ENCODE measurements at regions not wholly inside any gene's neighbourhood (a gene's known extent, or its start where the extent isn't known, plus 50 kb on each side); places are given as distances from the start of the nearest gene placed in this dataset.
"Not testable (repeated sequence)": the region's sequence is repeated elsewhere in the genome, so short reads cannot be mapped to it uniquely, and the experiment has no call there.

GRCh38 chr14:82011460-82011859 lies 477.8 kb upstream of the SEL1L start:
- Histone ChIP-seq H3K27me3 (ENCODE audit: control insufficient read depth, insufficient read depth, low read length) (no peaks in the 10 kb centered on the region), H3K36me3 (ENCODE audit: control insufficient read depth, insufficient read depth, low read length) (no peaks in the 10 kb centered on the region), H3K4me3 (ENCODE audit: low read depth, low read length) (no peak overlapping the region)
- TF ChIP-seq CTCF (IDR thresholded peaks at IDR 0.05; ENCODE audit: insufficient read depth, low read length, severe bottlenecking) = no peak
- FAIRE-seq (no peak), DNase-seq (ENCODE audit: low read depth) (no peak)

- no peak for DNase-seq (ENCODE audit: low read depth)
- no peak overlapping the region for H3K4me3 ChIP-seq (ENCODE audit: low read depth, low read length)
- H3K27me3 ChIP-seq (ENCODE audit: control insufficient read depth, insufficient read depth, low read length) = no peaks in the 10 kb centered on the region
- no peaks in the 10 kb centered on the region for H3K36me3 ChIP-seq (ENCODE audit: control insufficient read depth, insufficient read depth, low read length)
- TF ChIP-seq CTCF (IDR thresholded peaks at IDR 0.05; ENCODE audit: insufficient read depth, low read length, severe bottlenecking) = no peak
- FAIRE-seq = no peak
Observed at GRCh38 chr14:82029038-82029437, 495.4 kb upstream of the SEL1L start.

- Histone ChIP-seq H3K27me3 (ENCODE audit: control insufficient read depth, insufficient read depth, low read length) (no peaks in the 10 kb centered on the region), H3K4me3 (ENCODE audit: low read depth, low read length) (no peak overlapping the region), H3K36me3 (ENCODE audit: control insufficient read depth, insufficient read depth, low read length) (no peaks in the 10 kb centered on the region)
- FAIRE-seq (no peak), DNase-seq (ENCODE audit: low read depth) (no peak)
- no peak for TF ChIP-seq CTCF (IDR thresholded peaks at IDR 0.05; ENCODE audit: insufficient read depth, low read length, severe bottlenecking)
Observed at GRCh38 chr14:82035397-82035796, 501.7 kb upstream of the SEL1L start.

- not testable (repeated sequence) for DNase-seq (ENCODE audit: low read depth); H3K4me3 ChIP-seq (ENCODE audit: low read depth, low read length); FAIRE-seq; H3K36me3 ChIP-seq (ENCODE audit: control insufficient read depth, insufficient read depth, low read length); H3K27me3 ChIP-seq (ENCODE audit: control insufficient read depth, insufficient read depth, low read length)
Observed at GRCh38 chr14:82038066-82038465, 504.4 kb upstream of the SEL1L start.

- TF ChIP-seq CTCF (IDR thresholded peaks at IDR 0.05; ENCODE audit: insufficient read depth, low read length, severe bottlenecking) = no peak
- DNase-seq (ENCODE audit: low read depth) (no peak), FAIRE-seq (no peak)
- H3K27me3 ChIP-seq (ENCODE audit: control insufficient read depth, insufficient read depth, low read length) = no peaks in the 10 kb centered on the region
- no peaks in the 10 kb centered on the region for H3K36me3 ChIP-seq (ENCODE audit: control insufficient read depth, insufficient read depth, low read length)
- no peak overlapping the region for H3K4me3 ChIP-seq (ENCODE audit: low read depth, low read length)
Observed at GRCh38 chr14:82045339-82045738, 511.7 kb upstream of the SEL1L start.

GRCh38 chr14:82046512-82047226 lies 513.0 kb upstream of the SEL1L start:
- TF ChIP-seq CTCF (IDR thresholded peaks at IDR 0.05; ENCODE audit: insufficient read depth, low read length, severe bottlenecking) = no peak
- no peak overlapping the region for H3K4me3 ChIP-seq (ENCODE audit: low read depth, low read length)
- FAIRE-seq = no peak
- no peaks in the 10 kb centered on the region for H3K27me3 ChIP-seq (ENCODE audit: control insufficient read depth, insufficient read depth, low read length)
- no peaks in the 10 kb centered on the region for H3K36me3 ChIP-seq (ENCODE audit: control insufficient read depth, insufficient read depth, low read length)
- DNase-seq (ENCODE audit: low read depth) = no peak
